ENCODE measurements at regions not wholly inside any gene's neighbourhood (a gene's known extent, or its start where the extent isn't known, plus 50 kb on each side); places are given as distances from the start of the nearest gene placed in this dataset.

DNA sequence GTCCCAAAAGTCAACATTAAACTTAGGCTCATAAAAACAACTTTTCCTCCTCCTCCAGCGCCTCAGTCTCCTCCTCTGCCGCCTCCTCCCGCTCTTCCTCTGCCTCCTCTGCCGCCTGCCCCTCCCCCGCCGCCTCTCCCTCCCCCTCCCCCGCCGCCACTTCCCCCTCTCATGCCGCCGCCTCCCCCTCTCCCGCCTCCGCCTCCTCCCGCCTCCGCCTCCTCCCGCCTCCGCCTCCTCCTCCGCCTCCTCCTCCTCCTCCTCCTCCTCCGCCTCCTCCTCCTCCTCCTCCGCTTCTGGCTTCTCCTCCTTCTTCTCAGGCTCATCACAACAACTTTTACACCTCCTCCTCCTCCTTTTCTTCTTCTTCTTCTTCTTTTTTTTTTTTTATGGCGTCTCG lies 599.9 kb downstream of the TMEM182 start:
- no peak for DNase-seq (ENCODE audit: low read depth, low spot score)
- H3K4me1 Mint-ChIP-seq: no peaks in the 10 kb centered on the region
- no peak overlapping the region for H3K27ac Mint-ChIP-seq (ENCODE audit: unreplicated experiment)
- H3K36me3 Mint-ChIP-seq (ENCODE audit: low read depth): peaks cover 2% of the 10 kb centered on the region
- TF ChIP-seq, protein P1, sequence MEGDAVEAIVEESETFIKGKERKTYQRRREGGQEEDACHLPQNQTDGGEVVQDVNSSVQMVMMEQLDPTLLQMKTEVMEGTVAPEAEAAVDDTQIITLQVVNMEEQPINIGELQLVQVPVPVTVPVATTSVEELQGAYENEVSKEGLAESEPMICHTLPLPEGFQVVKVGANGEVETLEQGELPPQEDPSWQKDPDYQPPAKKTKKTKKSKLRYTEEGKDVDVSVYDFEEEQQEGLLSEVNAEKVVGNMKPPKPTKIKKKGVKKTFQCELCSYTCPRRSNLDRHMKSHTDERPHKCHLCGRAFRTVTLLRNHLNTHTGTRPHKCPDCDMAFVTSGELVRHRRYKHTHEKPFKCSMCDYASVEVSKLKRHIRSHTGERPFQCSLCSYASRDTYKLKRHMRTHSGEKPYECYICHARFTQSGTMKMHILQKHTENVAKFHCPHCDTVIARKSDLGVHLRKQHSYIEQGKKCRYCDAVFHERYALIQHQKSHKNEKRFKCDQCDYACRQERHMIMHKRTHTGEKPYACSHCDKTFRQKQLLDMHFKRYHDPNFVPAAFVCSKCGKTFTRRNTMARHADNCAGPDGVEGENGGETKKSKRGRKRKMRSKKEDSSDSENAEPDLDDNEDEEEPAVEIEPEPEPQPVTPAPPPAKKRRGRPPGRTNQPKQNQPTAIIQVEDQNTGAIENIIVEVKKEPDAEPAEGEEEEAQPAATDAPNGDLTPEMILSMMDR (conservative IDR thresholded peaks at IDR 0.05): no peak
- H3K9me3 Mint-ChIP-seq: peaks cover 5% of the 10 kb centered on the region
- no peaks in the 10 kb centered on the region for H3K27me3 Mint-ChIP-seq (ENCODE audit: low read depth)
- H3K4me3 Mint-ChIP-seq: no peak overlapping the region

DNA sequence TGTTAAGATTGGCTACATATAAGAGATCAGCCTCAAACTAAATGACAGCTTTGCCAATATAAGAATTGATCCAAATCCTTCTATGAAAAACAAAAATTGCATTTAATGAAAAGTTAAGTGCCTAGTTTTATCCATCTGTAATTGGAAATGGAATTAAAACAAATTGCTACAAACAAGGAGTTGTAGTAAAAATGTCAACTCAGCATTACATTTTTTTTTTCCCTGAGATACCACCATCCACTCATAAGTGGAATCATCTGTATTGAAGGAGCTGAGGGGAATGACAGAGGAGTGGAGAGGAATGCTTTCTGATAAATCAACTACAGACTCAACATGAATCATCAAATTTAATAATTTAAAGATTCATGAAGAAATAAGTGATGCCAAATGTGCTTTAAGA lies 601.8 kb downstream of the TMEM182 start:
- DNase-seq (ENCODE audit: low read depth, low spot score): no peak
- Mint-ChIP-seq H3K4me1 (no peaks in the 10 kb centered on the region), H3K27me3 (ENCODE audit: low read depth) (no peaks in the 10 kb centered on the region), H3K36me3 (ENCODE audit: low read depth) (peaks cover 2% of the 10 kb centered on the region), H3K27ac (ENCODE audit: unreplicated experiment) (no peak overlapping the region), H3K4me3 (no peak overlapping the region), H3K9me3 (peaks cover 5% of the 10 kb centered on the region)
- TF ChIP-seq, protein P1 (conservative IDR thresholded peaks at IDR 0.05): no peak

DNA sequence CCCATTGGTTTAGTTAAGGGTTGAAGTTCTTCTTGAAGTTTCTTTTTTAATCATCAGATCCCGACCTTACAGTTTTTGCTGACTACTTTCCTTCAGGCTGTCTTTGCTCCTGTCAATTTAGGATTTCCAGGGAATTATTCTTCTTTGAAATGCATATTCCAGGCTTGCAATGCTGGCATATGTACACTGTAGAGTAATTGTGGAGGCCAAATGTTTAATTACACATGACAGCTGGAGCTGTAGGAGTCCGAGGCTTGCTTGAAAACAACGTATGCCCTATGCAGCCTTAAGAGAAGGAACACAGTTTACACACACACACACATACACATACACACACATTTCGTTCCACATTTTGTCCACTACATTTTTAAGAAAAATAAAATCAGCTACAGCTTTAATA lies 602.3 kb downstream of the TMEM182 start:
- TF ChIP-seq, protein P1 (conservative IDR thresholded peaks at IDR 0.05): no peak
- Mint-ChIP-seq H3K27me3 (ENCODE audit: low read depth) (no peaks in the 10 kb centered on the region), H3K9me3 (peaks cover 5% of the 10 kb centered on the region), H3K36me3 (ENCODE audit: low read depth) (peaks cover 2% of the 10 kb centered on the region), H3K4me3 (no peak overlapping the region), H3K4me1 (no peaks in the 10 kb centered on the region), H3K27ac (ENCODE audit: unreplicated experiment) (no peak overlapping the region)
- DNase-seq (ENCODE audit: low read depth, low spot score): no peak

DNA sequence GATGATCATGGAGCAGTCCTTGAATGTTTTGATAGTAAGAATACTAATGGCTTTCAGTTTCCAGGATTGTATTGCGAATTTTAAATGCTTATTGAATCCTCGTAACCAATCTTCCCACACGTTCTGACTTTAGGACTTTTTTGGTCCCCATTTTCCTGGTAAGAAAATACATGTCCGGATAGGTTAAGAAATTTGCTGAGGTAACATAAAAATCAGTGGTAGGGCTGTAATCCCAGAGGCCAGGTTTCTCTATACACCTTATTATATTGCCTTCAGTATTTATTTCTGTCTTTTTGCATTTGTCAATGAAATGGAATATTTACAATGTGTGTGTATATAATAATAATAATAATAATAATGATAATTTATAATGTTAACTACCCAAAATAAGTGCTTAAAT lies 603.2 kb downstream of the TMEM182 start:
- DNase-seq (ENCODE audit: low read depth, low spot score): no peak
- Mint-ChIP-seq H3K4me1 (no peaks in the 10 kb centered on the region), H3K27ac (ENCODE audit: unreplicated experiment) (no peak overlapping the region), H3K27me3 (ENCODE audit: low read depth) (no peaks in the 10 kb centered on the region), H3K9me3 (peaks cover 5% of the 10 kb centered on the region), H3K36me3 (ENCODE audit: low read depth) (peaks cover 2% of the 10 kb centered on the region), H3K4me3 (no peak overlapping the region)
- TF ChIP-seq, protein P1 (conservative IDR thresholded peaks at IDR 0.05): no peak

DNA sequence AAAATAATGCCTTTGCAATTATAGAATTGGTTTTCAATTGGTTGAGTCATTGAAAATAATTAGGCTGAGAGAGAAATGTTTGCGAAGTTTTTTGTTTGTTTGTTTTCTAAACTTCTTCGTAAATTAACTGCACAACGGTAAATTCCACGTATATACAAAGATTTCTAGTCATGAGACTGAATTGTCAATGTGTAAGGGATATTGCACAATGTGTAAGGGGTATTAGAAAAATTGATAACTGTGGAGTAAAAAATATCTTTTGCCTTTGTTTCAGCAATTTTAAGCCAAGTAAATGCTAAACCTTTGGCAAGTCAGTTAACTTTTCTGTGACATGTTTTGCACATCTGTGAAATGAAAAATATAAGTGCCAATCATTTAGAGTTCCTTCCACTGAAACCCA lies 606.0 kb downstream of the TMEM182 start:
- TF ChIP-seq, protein P1 (conservative IDR thresholded peaks at IDR 0.05): no peak
- no peak for DNase-seq (ENCODE audit: low read depth, low spot score)
- Mint-ChIP-seq H3K27me3 (ENCODE audit: low read depth) (no peaks in the 10 kb centered on the region), H3K4me1 (no peaks in the 10 kb centered on the region), H3K36me3 (ENCODE audit: low read depth) (peaks cover 2% of the 10 kb centered on the region), H3K4me3 (no peak overlapping the region), H3K9me3 (peaks cover 5% of the 10 kb centered on the region), H3K27ac (ENCODE audit: unreplicated experiment) (no peak overlapping the region)

DNA sequence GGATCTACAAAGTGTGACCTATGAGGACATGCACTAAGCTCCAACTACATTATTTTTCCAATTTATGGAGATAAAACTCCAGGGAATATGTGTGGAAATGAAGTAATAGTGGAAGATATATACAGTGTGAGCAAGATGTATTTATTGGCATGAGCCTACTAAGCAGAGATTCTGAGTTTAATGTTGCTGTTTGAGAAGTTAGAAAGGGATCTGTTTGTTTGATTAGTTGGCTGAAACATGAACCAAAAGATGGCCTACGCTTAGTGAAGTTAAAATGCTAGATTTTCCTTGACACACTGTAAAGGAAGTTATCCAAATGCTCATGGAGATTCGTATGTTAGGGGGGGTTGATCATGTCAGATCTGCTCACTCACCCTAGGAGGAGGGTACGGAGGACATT lies 621.7 kb downstream of the TMEM182 start:
- peaks cover under 1% of the 10 kb centered on the region for H3K36me3 Mint-ChIP-seq (ENCODE audit: low read depth)
- H3K9me3 Mint-ChIP-seq: peaks cover 2% of the 10 kb centered on the region
- DNase-seq (ENCODE audit: low read depth, low spot score): no peak
- no peaks in the 10 kb centered on the region for H3K4me1 Mint-ChIP-seq
- TF ChIP-seq, protein P1 (conservative IDR thresholded peaks at IDR 0.05): no peak
- no peak overlapping the region for H3K27ac Mint-ChIP-seq (ENCODE audit: unreplicated experiment)
- H3K27me3 Mint-ChIP-seq (ENCODE audit: low read depth): no peaks in the 10 kb centered on the region
- H3K4me3 Mint-ChIP-seq: no peak overlapping the region
